SU-DHL-6 (cell line): ENCODE measurements at regions not wholly inside any gene's neighbourhood (a gene's known extent, or its start where the extent isn't known, plus 50 kb on each side); places are given as distances from the start of the nearest gene placed in this dataset.

ENCODE experiments used
- H2AFZ ChIP-seq: fragments of 200-600 bp; sonication (generic); 2 replicates; pipeline ENCODE4 v1.6.1; 2014; ENCODE audit warnings: low read depth, mild to moderate bottlenecking, moderate library complexity, mixed read lengths, antibody characterized with exemption, low read length; ENCODE audit not compliant: severe bottlenecking
- H3F3A ChIP-seq: fragments of 200-600 bp; shearing (Covaris generic); 2 replicates; pipeline ENCODE4 v1.6.0; 2016; ENCODE audit warnings: antibody characterized with exemption, mild to moderate bottlenecking; ENCODE audit not compliant: insufficient read depth
- H3K27ac ChIP-seq: fragments of 200-600 bp; sonication (generic); 2 replicates; pipeline ENCODE4 v1.5.1; 2016; ENCODE audit warnings: low read depth, mild to moderate bottlenecking, low read length, moderate library complexity, mixed read lengths
- H3K27me3 ChIP-seq: fragments of 200-600 bp; sonication (generic), shearing (Covaris generic); 2 replicates; pipeline ENCODE4 v1.6.0; 2014; ENCODE audit warnings: mild to moderate bottlenecking, low read length
- H3K36me3 ChIP-seq: fragments of 200-600 bp; sonication (generic); 2 replicates; pipeline ENCODE4 v1.6.1; 2014; ENCODE audit warnings: mild to moderate bottlenecking, low read length, mixed read lengths
- H3K4me2 ChIP-seq: fragments of 300-600, 200-600 bp; shearing (Covaris generic), sonication (generic); 2 replicates; pipeline ENCODE4 v1.6.0; 2014; ENCODE audit warnings: low read length, low read depth, mild to moderate bottlenecking; ENCODE audit not compliant: poor library complexity, severe bottlenecking
- H3K4me3 ChIP-seq: fragments of 200-600 bp; sonication (generic); 2 replicates; pipeline ENCODE4 v1.5.1; 2014; ENCODE audit warnings: antibody characterized with exemption, low read length, mild to moderate bottlenecking, mixed read lengths; ENCODE audit not compliant: insufficient read depth, poor library complexity, severe bottlenecking
- H3K79me2 ChIP-seq: fragments of 200-600 bp; sonication (generic); 2 replicates; pipeline ENCODE4 v1.6.1; 2014; ENCODE audit warnings: mild to moderate bottlenecking, low read length, moderate library complexity; ENCODE audit not compliant: insufficient read depth
- H3K9ac ChIP-seq: fragments of 200-600 bp; sonication (generic); 2 replicates; pipeline ENCODE4 v1.7.0; 2014; ENCODE audit warnings: mild to moderate bottlenecking, low read length
- H3K9me2 ChIP-seq: fragments of 200-600 bp; sonication (generic); replicated peaks from 2 replicates; pipeline ENCODE4 v1.6.1; 2014; ENCODE audit warnings: low read length; ENCODE audit not compliant: insufficient read depth
- H3K9me3 ChIP-seq: fragments of 200-600 bp; sonication (generic); 2 replicates; pipeline ENCODE4 v1.6.1; 2014; ENCODE audit warnings: low read length, mixed read lengths; ENCODE audit not compliant: insufficient read depth
- H4K20me1 ChIP-seq: fragments of 200-600 bp; sonication (generic); 2 replicates; pipeline ENCODE4 v1.6.1; 2014; ENCODE audit warnings: low read depth, mild to moderate bottlenecking, antibody characterized with exemption, low read length, moderate library complexity, mixed read lengths
- EZH2phosphoT487 ChIP-seq: fragments of 200-600 bp; sonication (generic), shearing (Covaris generic); conservative IDR thresholded peaks from 2 replicates; pipeline ENCODE4 v1.6.1; 2018; ENCODE audit warnings: mild to moderate bottlenecking, antibody characterized with exemption, low read length, moderate library complexity, mixed read lengths
- TF ChIP-seq, protein P1 (sequence below): fragments of 200-600 bp; sonication (generic); IDR thresholded peaks from one replicate; pipeline ENCODE4 v1.5.1; 2017; ENCODE audit warnings: antibody characterized with exemption, mild to moderate bottlenecking, low read length, moderate library complexity; ENCODE audit not compliant: insufficient read depth, poor library complexity, severe bottlenecking

DNA sequence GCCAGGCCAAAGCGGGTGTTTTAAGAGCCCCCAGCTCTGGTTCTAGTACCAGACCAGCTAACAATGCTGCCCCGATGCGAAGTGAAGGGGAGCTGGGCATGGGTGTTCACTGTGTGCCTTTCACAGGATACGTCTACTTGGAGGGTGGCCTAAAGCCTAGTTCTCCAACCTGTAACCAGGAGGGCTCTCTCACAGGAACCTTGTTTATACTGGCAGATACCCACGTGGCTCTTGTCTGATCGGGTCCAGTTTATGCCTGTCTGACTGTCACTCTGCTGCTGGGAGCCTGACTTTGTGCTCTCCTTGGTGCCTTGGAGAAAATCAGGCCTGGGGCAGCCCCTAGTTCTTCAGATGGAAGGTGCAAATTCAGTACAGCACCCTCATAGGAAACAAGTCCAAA is 60.2 kb upstream of the RNF144B start:
- no peaks in the 10 kb centered on the region for H3K36me3 ChIP-seq
- 0 out of 2 replicates have a peak, but pooled peaks cover 4% of the 10 kb centered on the region for H3F3A ChIP-seq
- H3K27ac ChIP-seq: no peak overlapping the region
- H3K9me3 ChIP-seq: no peaks in the 10 kb centered on the region
- H3K27me3 ChIP-seq: no peaks in the 10 kb centered on the region
- no peak overlapping the region for H3K9ac ChIP-seq
- no peaks in the 10 kb centered on the region for H3K9me2 ChIP-seq
- no peak overlapping the region for H3K4me2 ChIP-seq
- H3K79me2 ChIP-seq: no peaks in the 10 kb centered on the region
- H3K4me3 ChIP-seq: no peak overlapping the region
- TF ChIP-seq EZH2phosphoT487: no peak
- TF ChIP-seq, protein P1, sequence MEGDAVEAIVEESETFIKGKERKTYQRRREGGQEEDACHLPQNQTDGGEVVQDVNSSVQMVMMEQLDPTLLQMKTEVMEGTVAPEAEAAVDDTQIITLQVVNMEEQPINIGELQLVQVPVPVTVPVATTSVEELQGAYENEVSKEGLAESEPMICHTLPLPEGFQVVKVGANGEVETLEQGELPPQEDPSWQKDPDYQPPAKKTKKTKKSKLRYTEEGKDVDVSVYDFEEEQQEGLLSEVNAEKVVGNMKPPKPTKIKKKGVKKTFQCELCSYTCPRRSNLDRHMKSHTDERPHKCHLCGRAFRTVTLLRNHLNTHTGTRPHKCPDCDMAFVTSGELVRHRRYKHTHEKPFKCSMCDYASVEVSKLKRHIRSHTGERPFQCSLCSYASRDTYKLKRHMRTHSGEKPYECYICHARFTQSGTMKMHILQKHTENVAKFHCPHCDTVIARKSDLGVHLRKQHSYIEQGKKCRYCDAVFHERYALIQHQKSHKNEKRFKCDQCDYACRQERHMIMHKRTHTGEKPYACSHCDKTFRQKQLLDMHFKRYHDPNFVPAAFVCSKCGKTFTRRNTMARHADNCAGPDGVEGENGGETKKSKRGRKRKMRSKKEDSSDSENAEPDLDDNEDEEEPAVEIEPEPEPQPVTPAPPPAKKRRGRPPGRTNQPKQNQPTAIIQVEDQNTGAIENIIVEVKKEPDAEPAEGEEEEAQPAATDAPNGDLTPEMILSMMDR: no peak
- H2AFZ ChIP-seq: no peak overlapping the region
- H4K20me1 ChIP-seq: no peaks in the 10 kb centered on the region

DNA sequence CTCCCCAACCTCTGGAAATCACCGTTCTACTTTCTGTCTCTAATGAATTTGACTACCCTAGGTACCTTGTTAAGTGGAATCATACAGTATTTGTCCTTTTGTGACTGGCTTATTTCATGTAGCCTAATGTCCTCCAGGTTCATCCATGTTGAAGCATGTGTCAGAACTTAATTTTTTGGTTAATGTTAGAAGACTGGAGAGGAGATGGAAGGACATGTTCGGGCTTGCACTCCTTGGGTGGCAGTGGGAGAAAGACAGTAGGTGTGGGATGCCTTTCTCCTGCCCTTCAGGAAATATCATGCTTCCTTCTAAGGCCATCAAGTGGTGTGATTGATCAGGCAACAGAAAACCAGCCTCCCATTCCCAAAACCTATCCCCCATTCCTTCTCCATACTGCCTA is 61.1 kb upstream of the RNF144B start:
- H2AFZ ChIP-seq: peak overlapping the region; percentile 31
- no peaks in the 10 kb centered on the region for H3K9me3 ChIP-seq
- no peaks in the 10 kb centered on the region for H3K36me3 ChIP-seq
- no peak overlapping the region for H3K4me2 ChIP-seq
- H3K79me2 ChIP-seq: no peaks in the 10 kb centered on the region
- H3F3A ChIP-seq: 0 out of 2 replicates have a peak, but pooled peaks cover 4% of the 10 kb centered on the region
- H3K9ac ChIP-seq: no peak overlapping the region
- no peaks in the 10 kb centered on the region for H3K9me2 ChIP-seq
- H3K27ac ChIP-seq: no peak overlapping the region
- no peak for TF ChIP-seq EZH2phosphoT487
- TF ChIP-seq, protein P1: no peak
- no peak overlapping the region for H3K4me3 ChIP-seq
- H3K27me3 ChIP-seq: no peaks in the 10 kb centered on the region
- no peaks in the 10 kb centered on the region for H4K20me1 ChIP-seq

DNA sequence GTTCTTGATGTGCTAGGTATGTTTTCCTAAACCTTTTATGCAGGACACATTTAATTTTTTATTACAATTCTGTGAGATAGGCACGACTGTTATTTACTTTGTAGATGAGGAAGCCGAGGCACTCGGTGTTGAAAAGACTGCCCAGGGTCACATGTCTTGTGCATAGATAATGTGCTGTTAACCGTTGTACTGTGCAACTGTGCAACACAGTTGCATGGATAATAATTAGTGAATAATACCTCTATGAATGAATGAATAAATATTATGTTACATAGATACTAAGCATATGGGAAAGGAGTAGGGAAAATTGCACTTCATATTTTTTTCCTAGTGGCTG is 60.3 kb upstream of the DEK start:
- Histone ChIP-seq H3K9me3 (no peaks in the 10 kb centered on the region), H4K20me1 (no peaks in the 10 kb centered on the region), H2AFZ (peak overlapping the region; percentile 38), H3K79me2 (no peaks in the 10 kb centered on the region), H3K4me2 (peak overlapping the region; percentile 3), H3K36me3 (no peaks in the 10 kb centered on the region), H3K27me3 (no peaks in the 10 kb centered on the region), H3K9me2 (no peaks in the 10 kb centered on the region), H3K4me3 (no peak overlapping the region), H3F3A (no peaks in the 10 kb centered on the region), H3K27ac (no peak overlapping the region), H3K9ac (no peak overlapping the region)
- no peak for TF ChIP-seq EZH2phosphoT487
- TF ChIP-seq, protein P1: no peak
